ENCODE measurements at regions not wholly inside any gene's neighbourhood (a gene's known extent, or its start where the extent isn't known, plus 50 kb on each side); places are given as distances from the start of the nearest gene placed in this dataset.

GRCh38 chr22:47567126-47568090 lies 805.0 kb downstream of the TBC1D22A start:
- no peaks in the 10 kb centered on the region for H3K27me3 ChIP-seq
- no peaks in the 10 kb centered on the region for H3K36me3 ChIP-seq
- no peaks in the 10 kb centered on the region for H3K4me1 ChIP-seq
- TF ChIP-seq EP300 (IDR thresholded peaks at IDR 0.05) (no peak), POLR2A (IDR thresholded peaks at IDR 0.05) (no peak), CTCF (IDR thresholded peaks at IDR 0.05) (no peak)
- no peak for DNase-seq (ENCODE audit: low spot score in 2 of 2)
- WGBS, 2 donors, result 89 to 91% methylated on average over 25 of the region's 25 CpGs
- H3K27ac ChIP-seq, result no peak overlapping the region
- H3K4me3 ChIP-seq, result no peak overlapping the region
- no peaks in the 10 kb centered on the region for H3K9me3 ChIP-seq

DNA sequence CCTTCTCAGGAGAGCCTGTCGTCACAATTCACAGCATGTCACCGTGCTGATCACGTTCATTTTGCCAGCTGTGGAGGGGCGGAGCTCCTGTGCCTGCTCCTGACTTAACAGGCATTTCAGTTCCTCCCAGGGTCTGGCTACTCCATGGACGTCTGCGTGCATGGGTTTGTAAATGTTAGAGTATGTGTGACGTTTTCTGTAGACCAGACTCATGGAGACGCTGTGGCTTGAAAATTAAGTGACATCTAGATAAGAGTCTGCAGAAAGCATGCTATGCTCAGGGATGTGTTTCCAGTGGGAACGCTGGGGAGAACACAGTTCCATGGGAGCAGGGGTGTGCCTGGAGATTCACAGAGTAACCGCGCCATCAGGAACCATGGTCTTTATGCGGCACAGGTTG lies 804.0 kb downstream of the TBC1D22A start:
- H3K4me3 ChIP-seq, result no peak overlapping the region
- H3K27me3 ChIP-seq, result no peaks in the 10 kb centered on the region
- H3K9me3 ChIP-seq, result no peaks in the 10 kb centered on the region
- DNase-seq (ENCODE audit: low spot score in 2 of 2), result no peak
- TF ChIP-seq CTCF (IDR thresholded peaks at IDR 0.05) (no peak), EP300 (IDR thresholded peaks at IDR 0.05) (no peak), POLR2A (IDR thresholded peaks at IDR 0.05) (no peak)
- H3K36me3 ChIP-seq, result no peaks in the 10 kb centered on the region
- H3K4me1 ChIP-seq, result no peaks in the 10 kb centered on the region
- no peak overlapping the region for H3K27ac ChIP-seq
- WGBS, 2 donors, result 80 to 85% methylated on average over 12 of the region's 12 CpGs

- no peak overlapping the region for H3K27ac ChIP-seq
- H3K9me3 ChIP-seq, result no peaks in the 10 kb centered on the region
- no peaks in the 10 kb centered on the region for H3K27me3 ChIP-seq
- DNase-seq (ENCODE audit: low spot score in 2 of 2), result no peak
- H3K4me1 ChIP-seq, result no peaks in the 10 kb centered on the region
- H3K36me3 ChIP-seq, result no peaks in the 10 kb centered on the region
- no peak overlapping the region for H3K4me3 ChIP-seq
- 75 to 77% methylated on average over 4 of the region's 4 CpGs for WGBS, 2 donors
- TF ChIP-seq EP300 (IDR thresholded peaks at IDR 0.05), result no peak
- no peak for TF ChIP-seq CTCF (IDR thresholded peaks at IDR 0.05)
- no peak for TF ChIP-seq POLR2A (IDR thresholded peaks at IDR 0.05)
These were observed 803.2 kb downstream of the TBC1D22A start for GRCh38 chr22:47565607-47566006.

DNA sequence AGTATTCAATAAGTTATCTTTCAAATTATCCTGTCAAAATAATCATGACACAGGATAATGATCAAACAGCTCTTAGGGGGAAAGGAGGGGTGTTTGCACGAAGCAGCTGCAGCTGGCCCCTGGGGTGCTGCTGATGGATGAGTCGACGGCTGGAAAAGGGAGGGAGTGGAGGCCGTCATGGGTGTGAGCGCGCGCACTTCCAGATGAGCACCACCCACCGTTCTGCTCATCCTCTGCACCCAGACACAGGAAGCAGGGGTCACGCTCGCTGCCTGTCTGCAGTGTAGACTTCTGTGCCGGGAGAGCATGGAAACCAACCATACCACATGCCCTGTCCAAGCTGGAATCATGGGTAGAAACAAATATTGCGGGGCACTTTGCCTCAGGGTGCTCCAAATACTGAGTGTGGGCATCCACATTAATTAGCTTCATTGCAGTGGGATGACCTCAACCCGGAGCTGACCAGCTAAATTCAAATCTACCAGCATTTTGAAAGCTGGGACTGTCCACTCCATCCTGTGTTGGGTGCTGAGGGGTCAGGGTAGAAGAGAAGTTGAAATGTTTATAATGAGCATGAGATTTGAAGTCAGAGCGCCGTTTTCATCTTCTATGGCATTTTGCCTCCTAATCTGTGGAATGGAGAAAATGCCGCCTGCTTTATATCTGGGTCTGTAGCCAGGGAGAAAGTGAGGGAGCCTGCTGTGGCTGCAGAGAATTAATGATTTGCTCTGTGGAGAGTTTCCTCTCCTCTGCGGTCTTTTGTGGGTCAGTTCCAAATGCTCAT lies 802.4 kb downstream of the TBC1D22A start:
- Histone ChIP-seq H3K4me1 (no peaks in the 10 kb centered on the region), H3K27me3 (no peaks in the 10 kb centered on the region)
- WGBS, 2 donors, result 46 to 63% methylated on average over 17 of the region's 17 CpGs

More for the DNA sequence above, 802.4 kb downstream of the TBC1D22A start:
- Histone ChIP-seq H3K27ac (no peak overlapping the region), H3K36me3 (no peaks in the 10 kb centered on the region), H3K4me3 (no peak overlapping the region), H3K9me3 (no peaks in the 10 kb centered on the region)
- DNase-seq (ENCODE audit: low spot score in 2 of 2), result no peak
- TF ChIP-seq POLR2A (IDR thresholded peaks at IDR 0.05) (no peak), CTCF (IDR thresholded peaks at IDR 0.05) (no peak), EP300 (IDR thresholded peaks at IDR 0.05) (no peak)

Data from tibial nerve (tissue), 4 donors.